K562 (cell line): ENCODE measurements at regions not wholly inside any gene's neighbourhood (a gene's known extent, or its start where the extent isn't known, plus 50 kb on each side); places are given as distances from the start of the nearest gene placed in this dataset.

Source experiments
- BHLHE40 ChIP-seq: IDR thresholded peaks from 2 replicates; pipeline ENCODE4 v1.6.1; 2011; ENCODE audit warnings: low read length, improper control_type of control experiment
- C11orf30 ChIP-seq: fragments of 450-650 bp; IDR thresholded peaks from 2 replicates; pipeline ENCODE4 v1.6.1; 2016; ENCODE audit warnings: low read depth, mild to moderate bottlenecking
- CREM ChIP-seq: IDR thresholded peaks from 2 replicates; pipeline ENCODE4 v1.6.1; 2014; ENCODE audit warnings: antibody characterized with exemption, low read depth
- CTBP1 ChIP-seq: fragments of 450-650 bp; IDR thresholded peaks from 2 replicates; pipeline ENCODE4 v1.6.1; 2016; ENCODE audit warnings: borderline replicate concordance
- JUND ChIP-seq, 2 experiments: IDR thresholded peaks; 2 replicates in 1 of 2; 3 replicates in 1 of 2; pipeline ENCODE4 v1.6.1; 2011; ENCODE audit warnings: borderline replicate concordance in 2 of 2, low read depth in 2 of 2, low read length in 2 of 2, improper control_type of control experiment in 1 of 2, missing biosample characterization in 1 of 2, missing genetic modification characterization in 1 of 2, missing genetic modification reagents in 1 of 2
- L3MBTL2 ChIP-seq: fragments of 450-650 bp; IDR thresholded peaks from 2 replicates; pipeline ENCODE4 v1.6.1; 2016; ENCODE audit warnings: mild to moderate bottlenecking, moderate library complexity
- MCM2 ChIP-seq: fragments of 450-650 bp; IDR thresholded peaks from 2 replicates; pipeline ENCODE4 v1.6.1; 2017; ENCODE audit warnings: low read depth, mild to moderate bottlenecking
- MEIS2 ChIP-seq: fragments of 450-650 bp; IDR thresholded peaks from 2 replicates; pipeline ENCODE4 v1.6.1; 2014; ENCODE audit warnings: mild to moderate bottlenecking; ENCODE audit not compliant: partially characterized antibody
- NFE2 ChIP-seq: IDR thresholded peaks from 2 replicates; pipeline ENCODE4 v1.6.1; 2014; ENCODE audit warnings: antibody characterized with exemption, low read depth
- NR1H2 ChIP-seq: sonication (generic); formaldehyde crosslinking; IDR thresholded peaks from 2 replicates; pipeline ENCODE4 v1.4.0; 2020; ENCODE audit warnings: mild to moderate bottlenecking, missing genetic modification reagents
- POU5F1 ChIP-seq: fragments of 150-350 bp; IDR thresholded peaks from 2 replicates; pipeline ENCODE4 v1.6.1; 2014; ENCODE audit warnings: borderline replicate concordance, low read length, low read depth, mild to moderate bottlenecking; ENCODE audit not compliant: partially characterized antibody
- PPARD ChIP-seq: fragments of 250-450 bp; sonication (Bioruptor Pico); IDR thresholded peaks from 2 replicates; pipeline ENCODE4 v1.8.0; 2022; ENCODE audit warnings: inconsistent platforms, mild to moderate bottlenecking, moderate library complexity
- PYGO2 ChIP-seq: fragments of 450-650 bp; IDR thresholded peaks from 2 replicates; pipeline ENCODE4 v1.6.1; 2016; ENCODE audit warnings: mild to moderate bottlenecking, missing genetic modification characterization, moderate library complexity, missing compliant biosample characterization
- RBBP5 ChIP-seq: fragments of 200-600 bp; sonication (generic); IDR thresholded peaks from 2 replicates; pipeline ENCODE4 v1.6.1; 2012; ENCODE audit warnings: borderline replicate concordance, mild to moderate bottlenecking, low read length, control low read depth, inconsistent platforms; ENCODE audit not compliant: insufficient read depth, poor library complexity, severe bottlenecking
- SAP30 ChIP-seq: fragments of 200-600 bp; sonication (generic); IDR thresholded peaks from 2 replicates; pipeline ENCODE4 v1.6.1; 2012; ENCODE audit warnings: borderline replicate concordance, low read depth, mild to moderate bottlenecking, moderate library complexity, low read length, control low read depth, inconsistent platforms; ENCODE audit not compliant: insufficient read depth, poor library complexity, severe bottlenecking
- SIRT6 ChIP-seq: IDR thresholded peaks from one replicate; pipeline ENCODE4 v1.6.1; 2012; ENCODE audit warnings: low read depth, mild to moderate bottlenecking, control low read depth, inconsistent platforms, low read length, moderate library complexity
- SMAD2 ChIP-seq: fragments of 150-350 bp; IDR thresholded peaks from 2 replicates; pipeline ENCODE4 v1.6.1; 2014; ENCODE audit warnings: low read depth, mild to moderate bottlenecking, low read length
- ZBTB1 ChIP-seq: sonication (generic); formaldehyde crosslinking; IDR thresholded peaks from 2 replicates; pipeline ENCODE4 v1.8.1; 2023; ENCODE audit warnings: missing genetic modification reagents, low read depth, mild to moderate bottlenecking, borderline replicate concordance
- ZNF644 ChIP-seq: fragments of 200-800 bp; sonication (Bioruptor generic); IDR thresholded peaks from 2 replicates; pipeline ENCODE4 v1.6.1; 2016; ENCODE audit warnings: low read depth, missing genetic modification characterization, missing compliant biosample characterization
- ZNF766 ChIP-seq: fragments of 200-800 bp; sonication (Bioruptor generic); conservative IDR thresholded peaks from 2 replicates; pipeline ENCODE4 v1.6.1; 2016; ENCODE audit warnings: missing genetic modification characterization, missing compliant biosample characterization
- TF ChIP-seq, protein P1 (sequence below): fragments of 450-650 bp; IDR thresholded peaks from 2 replicates; pipeline ENCODE4 v1.6.1; 2017; ENCODE audit warnings: antibody characterized with exemption, mild to moderate bottlenecking
- TF ChIP-seq, protein P2 (sequence below): sonication (generic); formaldehyde crosslinking; IDR thresholded peaks from 2 replicates; pipeline ENCODE4 v1.8.0; 2022; ENCODE audit warnings: missing genetic modification reagents, mild to moderate bottlenecking, moderate library complexity, borderline replicate concordance
- TF ChIP-seq, protein P3 (sequence below): sonication (generic); formaldehyde crosslinking; IDR thresholded peaks from 2 replicates; pipeline ENCODE4 v1.8.1; 2023; ENCODE audit warnings: mild to moderate bottlenecking, missing genetic modification reagents, moderate library complexity

DNA sequence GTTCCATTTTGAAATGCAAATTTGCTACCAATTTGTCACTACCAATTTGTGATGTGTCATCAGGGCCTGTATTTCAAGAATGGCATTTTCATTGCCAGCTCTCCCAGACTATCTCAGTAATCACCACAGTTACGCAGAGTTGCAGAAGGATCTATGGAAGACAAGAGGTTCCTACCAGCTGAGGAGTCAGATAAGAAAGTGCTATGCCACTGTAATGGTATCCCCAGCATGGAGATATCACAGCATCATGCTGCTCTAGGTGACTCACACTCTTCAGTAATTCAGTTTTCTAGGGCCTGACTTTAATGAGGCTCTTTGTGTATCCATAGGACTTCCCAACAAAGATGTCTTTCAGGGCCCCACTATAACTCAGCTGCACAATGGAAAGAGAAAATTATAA lies 490.3 kb downstream of the ARHGEF28 start (continued):
- TF ChIP-seq, protein P1, sequence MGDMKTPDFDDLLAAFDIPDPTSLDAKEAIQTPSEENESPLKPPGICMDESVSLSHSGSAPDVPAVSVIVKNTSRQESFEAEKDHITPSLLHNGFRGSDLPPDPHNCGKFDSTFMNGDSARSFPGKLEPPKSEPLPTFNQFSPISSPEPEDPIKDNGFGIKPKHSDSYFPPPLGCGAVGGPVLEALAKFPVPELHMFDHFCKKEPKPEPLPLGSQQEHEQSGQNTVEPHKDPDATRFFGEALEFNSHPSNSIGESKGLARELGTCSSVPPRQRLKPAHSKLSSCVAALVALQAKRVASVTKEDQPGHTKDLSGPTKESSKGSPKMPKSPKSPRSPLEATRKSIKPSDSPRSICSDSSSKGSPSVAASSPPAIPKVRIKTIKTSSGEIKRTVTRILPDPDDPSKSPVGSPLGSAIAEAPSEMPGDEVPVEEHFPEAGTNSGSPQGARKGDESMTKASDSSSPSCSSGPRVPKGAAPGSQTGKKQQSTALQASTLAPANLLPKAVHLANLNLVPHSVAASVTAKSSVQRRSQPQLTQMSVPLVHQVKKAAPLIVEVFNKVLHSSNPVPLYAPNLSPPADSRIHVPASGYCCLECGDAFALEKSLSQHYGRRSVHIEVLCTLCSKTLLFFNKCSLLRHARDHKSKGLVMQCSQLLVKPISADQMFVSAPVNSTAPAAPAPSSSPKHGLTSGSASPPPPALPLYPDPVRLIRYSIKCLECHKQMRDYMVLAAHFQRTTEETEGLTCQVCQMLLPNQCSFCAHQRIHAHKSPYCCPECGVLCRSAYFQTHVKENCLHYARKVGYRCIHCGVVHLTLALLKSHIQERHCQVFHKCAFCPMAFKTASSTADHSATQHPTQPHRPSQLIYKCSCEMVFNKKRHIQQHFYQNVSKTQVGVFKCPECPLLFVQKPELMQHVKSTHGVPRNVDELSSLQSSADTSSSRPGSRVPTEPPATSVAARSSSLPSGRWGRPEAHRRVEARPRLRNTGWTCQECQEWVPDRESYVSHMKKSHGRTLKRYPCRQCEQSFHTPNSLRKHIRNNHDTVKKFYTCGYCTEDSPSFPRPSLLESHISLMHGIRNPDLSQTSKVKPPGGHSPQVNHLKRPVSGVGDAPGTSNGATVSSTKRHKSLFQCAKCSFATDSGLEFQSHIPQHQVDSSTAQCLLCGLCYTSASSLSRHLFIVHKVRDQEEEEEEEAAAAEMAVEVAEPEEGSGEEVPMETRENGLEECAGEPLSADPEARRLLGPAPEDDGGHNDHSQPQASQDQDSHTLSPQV, result no peak
- TF ChIP-seq POU5F1 (no peak), MCM2 (no peak), SIRT6 (no peak), ZNF644 (tag) (no peak), C11orf30 (0 out of 2 replicates have a peak, but pooled peaks have one; percentile 11), MEIS2 (peak; percentile 79), RBBP5 (no peak), PYGO2 (tag) (no peak), SMAD2 (no peak), L3MBTL2 (no peak), ZBTB1 (no peak), BHLHE40 (no peak), SAP30 (no peak), ZNF766 (CRISPR knock-in tag) (no peak), CTBP1 (0 out of 2 replicates have a peak, but pooled peaks have one; percentile 13), NFE2 (peak; percentile 31; the same call in 1 of the 2 replicates), PPARD (CRISPR knock-in tag) (no peak), CREM (peak; percentile 20; the same call in 1 of the 2 replicates), JUND (IDR thresholded peaks at IDR 0.05; ENCODE audit: borderline replicate concordance, low read depth, low read length) (peak; percentile 17; the same call in 1 of the 2 replicates), JUND (tag; IDR thresholded peaks at IDR 0.05; ENCODE audit: borderline replicate concordance, low read depth, low read length) (no peak), NR1H2 (CRISPR knock-in tag) (no peak)
- TF ChIP-seq, protein P2, sequence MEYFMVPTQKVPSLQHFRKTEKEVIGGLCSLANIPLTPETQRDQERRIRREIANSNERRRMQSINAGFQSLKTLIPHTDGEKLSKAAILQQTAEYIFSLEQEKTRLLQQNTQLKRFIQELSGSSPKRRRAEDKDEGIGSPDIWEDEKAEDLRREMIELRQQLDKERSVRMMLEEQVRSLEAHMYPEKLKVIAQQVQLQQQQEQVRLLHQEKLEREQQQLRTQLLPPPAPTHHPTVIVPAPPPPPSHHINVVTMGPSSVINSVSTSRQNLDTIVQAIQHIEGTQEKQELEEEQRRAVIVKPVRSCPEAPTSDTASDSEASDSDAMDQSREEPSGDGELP (CRISPR knock-in tag), result peak; percentile 40; the same call in 1 of the 2 replicates
- TF ChIP-seq, protein P3, sequence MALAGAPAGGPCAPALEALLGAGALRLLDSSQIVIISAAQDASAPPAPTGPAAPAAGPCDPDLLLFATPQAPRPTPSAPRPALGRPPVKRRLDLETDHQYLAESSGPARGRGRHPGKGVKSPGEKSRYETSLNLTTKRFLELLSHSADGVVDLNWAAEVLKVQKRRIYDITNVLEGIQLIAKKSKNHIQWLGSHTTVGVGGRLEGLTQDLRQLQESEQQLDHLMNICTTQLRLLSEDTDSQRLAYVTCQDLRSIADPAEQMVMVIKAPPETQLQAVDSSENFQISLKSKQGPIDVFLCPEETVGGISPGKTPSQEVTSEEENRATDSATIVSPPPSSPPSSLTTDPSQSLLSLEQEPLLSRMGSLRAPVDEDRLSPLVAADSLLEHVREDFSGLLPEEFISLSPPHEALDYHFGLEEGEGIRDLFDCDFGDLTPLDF (CRISPR knock-in tag), result no peak
